Keratinocyte (primary cell): ENCODE measurements at regions not wholly inside any gene's neighbourhood (a gene's known extent, or its start where the extent isn't known, plus 50 kb on each side); places are given as distances from the start of the nearest gene placed in this dataset.

Source experiments
- DNase-seq: peaks from one replicate; pipeline ENCODE4 v3.0.0-alpha.2; 2011; ENCODE audit warnings: low read depth, missing footprints, low spot score
- FAIRE-seq: peaks from 2 replicates; lab custom pipeline; 2011; peaks lifted over from hg19 to GRCh38; lab: Jason Lieb, UNC
- H2AFZ ChIP-seq: 2 replicates; pipeline ENCODE4 v1.6.0; 2012; ENCODE audit warnings: low read length, control low read depth, inconsistent platforms; ENCODE audit not compliant: control insufficient read depth
- H3K27ac ChIP-seq: 2 replicates; pipeline ENCODE4 v1.5.1; 2011; ENCODE audit warnings: low read length; ENCODE audit not compliant: control insufficient read depth, insufficient read depth
- H3K27me3 ChIP-seq: 3 replicates; pipeline ENCODE4 v1.6.0; 2011; ENCODE audit warnings: low read length; ENCODE audit not compliant: control insufficient read depth, insufficient read depth; ENCODE audit errors: extremely low read depth
- H3K36me3 ChIP-seq, 2 experiments: 2 replicates in 1 of 2; 3 replicates in 1 of 2; pipeline ENCODE4 v1.5.1; 2011; ENCODE audit warnings: low read length in 2 of 2, mild to moderate bottlenecking in 1 of 2; ENCODE audit not compliant: control insufficient read depth in 2 of 2, insufficient read depth in 2 of 2; ENCODE audit errors: extremely low read depth in 1 of 2
- H3K4me1 ChIP-seq: 3 replicates; pipeline ENCODE4 v1.5.1; 2011; ENCODE audit warnings: low read length; ENCODE audit not compliant: control insufficient read depth, insufficient read depth; ENCODE audit errors: extremely low read depth
- H3K4me2 ChIP-seq: 3 replicates; pipeline ENCODE4 v1.6.0; 2011; ENCODE audit warnings: low read depth, low read length; ENCODE audit not compliant: control insufficient read depth, insufficient read depth; ENCODE audit errors: extremely low read depth
- H3K4me3 ChIP-seq, 3 experiments: fragments of 200-600 bp in 1 of 3; sonication (generic) in 1 of 3; 2 replicates in 2 of 3; 3 replicates in 1 of 3; pipeline ENCODE4 v1.5.1; 2011 to 2016; ENCODE audit warnings: low read length in 3 of 3, mild to moderate bottlenecking in 3 of 3, control low read depth in 2 of 3, inconsistent platforms in 1 of 3, low read depth in 1 of 3, mixed read lengths in 1 of 3, mixed run types in 1 of 3, moderate library complexity in 1 of 3; ENCODE audit not compliant: control insufficient read depth in 2 of 3, insufficient read depth in 2 of 3; ENCODE audit errors: extremely low read depth in 1 of 3
- H3K79me2 ChIP-seq: 2 replicates; pipeline ENCODE4 v1.6.0; 2012; ENCODE audit warnings: low read length; ENCODE audit not compliant: control insufficient read depth, insufficient read depth
- H3K9ac ChIP-seq: 3 replicates; pipeline ENCODE4 v1.6.0; 2011; ENCODE audit warnings: low read length; ENCODE audit not compliant: control insufficient read depth, insufficient read depth; ENCODE audit errors: extremely low read depth
- H3K9me1 ChIP-seq: 3 replicates; pipeline ENCODE4 v1.6.0; 2011; ENCODE audit warnings: low read length; ENCODE audit not compliant: control insufficient read depth, insufficient read depth; ENCODE audit errors: extremely low read depth
- H3K9me3 ChIP-seq: 2 replicates; pipeline ENCODE4 v1.5.1; 2012; ENCODE audit warnings: low read depth, low read length; ENCODE audit not compliant: control insufficient read depth
- H4K20me1 ChIP-seq: 3 replicates; pipeline ENCODE4 v1.6.0; 2011; ENCODE audit warnings: low read length; ENCODE audit not compliant: control insufficient read depth, insufficient read depth; ENCODE audit errors: extremely low read depth
- EZH2 ChIP-seq: IDR thresholded peaks from one replicate; pipeline ENCODE4 v1.6.1; 2012; ENCODE audit warnings: inconsistent platforms, mild to moderate bottlenecking, low read length, moderate library complexity
- dilution Hi-C: fragments of 300-500 bp; cut with MboI; formaldehyde crosslinking; loops from one replicate; pipeline ENCODE4 v1.7.0; 2020; ENCODE audit warnings: low sequenced_read_pairs; ENCODE audit not compliant: extremely low pct_ligation_motif_present
- TF ChIP-seq, protein P1 (sequence below), 3 experiments: IDR thresholded peaks in 1 of 3; conservative IDR thresholded peaks in 1 of 3; optimal IDR thresholded peaks in 1 of 3; 2 replicates in 2 of 3; 3 replicates in 1 of 3; pipeline versions ENCODE3 to v1.5.1; 2011; ENCODE audit warnings: low read length in 3 of 3, mild to moderate bottlenecking in 3 of 3, moderate library complexity in 2 of 3, control low read depth in 1 of 3, inconsistent platforms in 1 of 3; ENCODE audit not compliant: insufficient read depth in 2 of 3; ENCODE audit errors: extremely low read depth in 1 of 3

DNA sequence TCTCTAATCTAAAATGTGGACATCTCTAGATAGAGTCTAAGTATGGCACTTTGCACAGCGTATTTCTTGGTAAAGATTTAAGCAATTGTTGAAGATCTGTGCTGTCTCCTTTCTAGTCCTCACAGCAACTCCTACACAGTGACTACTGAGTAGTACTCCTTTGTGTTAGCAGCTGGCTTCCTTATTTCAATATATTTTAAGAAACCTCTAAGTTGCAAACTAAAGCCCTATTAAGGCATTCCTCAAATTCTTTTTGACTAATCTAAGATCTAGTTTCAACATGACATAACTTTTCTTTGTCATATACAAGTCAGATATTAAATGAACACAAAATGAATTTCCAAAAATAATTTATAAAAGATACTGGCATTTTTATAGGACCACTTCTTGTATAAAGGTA lies 121.8 kb upstream of the DNAJC10 start:
- Histone ChIP-seq H3K27me3 (no peaks in the 10 kb centered on the region), H3K9me1 (no peaks in the 10 kb centered on the region), H4K20me1 (no peaks in the 10 kb centered on the region), H3K9me3 (no peaks in the 10 kb centered on the region), H2AFZ (no peak overlapping the region), H3K4me1 (peaks cover 18% of the 10 kb centered on the region), H3K4me3 (no peak overlapping the region), H3K27ac (no peak overlapping the region), H3K4me2 (no peak overlapping the region), H3K79me2 (no peaks in the 10 kb centered on the region), H3K36me3 (no peaks in the 10 kb centered on the region), H3K9ac (no peak overlapping the region)
- DNase-seq (no peak), FAIRE-seq (no peak)
- TF ChIP-seq, protein P1, sequence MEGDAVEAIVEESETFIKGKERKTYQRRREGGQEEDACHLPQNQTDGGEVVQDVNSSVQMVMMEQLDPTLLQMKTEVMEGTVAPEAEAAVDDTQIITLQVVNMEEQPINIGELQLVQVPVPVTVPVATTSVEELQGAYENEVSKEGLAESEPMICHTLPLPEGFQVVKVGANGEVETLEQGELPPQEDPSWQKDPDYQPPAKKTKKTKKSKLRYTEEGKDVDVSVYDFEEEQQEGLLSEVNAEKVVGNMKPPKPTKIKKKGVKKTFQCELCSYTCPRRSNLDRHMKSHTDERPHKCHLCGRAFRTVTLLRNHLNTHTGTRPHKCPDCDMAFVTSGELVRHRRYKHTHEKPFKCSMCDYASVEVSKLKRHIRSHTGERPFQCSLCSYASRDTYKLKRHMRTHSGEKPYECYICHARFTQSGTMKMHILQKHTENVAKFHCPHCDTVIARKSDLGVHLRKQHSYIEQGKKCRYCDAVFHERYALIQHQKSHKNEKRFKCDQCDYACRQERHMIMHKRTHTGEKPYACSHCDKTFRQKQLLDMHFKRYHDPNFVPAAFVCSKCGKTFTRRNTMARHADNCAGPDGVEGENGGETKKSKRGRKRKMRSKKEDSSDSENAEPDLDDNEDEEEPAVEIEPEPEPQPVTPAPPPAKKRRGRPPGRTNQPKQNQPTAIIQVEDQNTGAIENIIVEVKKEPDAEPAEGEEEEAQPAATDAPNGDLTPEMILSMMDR (optimal IDR thresholded peaks at IDR 0.05 in 1 of 3, IDR thresholded peaks at IDR 0.05 in 1 of 3, conservative IDR thresholded peaks at IDR 0.05 in 1 of 3; ENCODE audit: extremely low read depth in 1 of 3, insufficient read depth in 2 of 3, low read length in 3 of 3) = no peak
- no peak for TF ChIP-seq EZH2
- dilution Hi-C loops = no loop called here

DNA sequence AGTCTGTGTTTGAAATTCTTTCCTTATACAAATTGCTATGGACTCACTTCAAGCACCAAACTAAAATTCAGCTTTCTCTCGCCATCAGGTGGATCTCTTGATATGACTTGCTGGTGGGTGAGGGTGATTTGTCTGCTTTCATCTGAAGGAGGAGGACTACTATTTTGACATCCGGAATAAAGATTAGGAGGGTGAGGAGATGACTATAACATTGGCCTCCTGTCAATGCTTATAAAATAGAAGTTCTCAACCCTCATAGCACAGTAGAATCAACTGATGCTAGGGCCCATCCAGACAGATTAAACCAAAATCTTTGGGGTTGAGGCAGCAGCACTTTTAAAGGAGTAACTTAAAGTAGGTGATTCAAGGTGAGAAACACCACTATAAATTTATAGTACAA lies 120.4 kb upstream of the DNAJC10 start:
- H3K4me3 ChIP-seq = no peak overlapping the region
- no peak overlapping the region for H3K9ac ChIP-seq
- FAIRE-seq (no peak), DNase-seq (no peak)
- H3K4me2 ChIP-seq = no peak overlapping the region
- H3K9me1 ChIP-seq = no peaks in the 10 kb centered on the region
- H3K79me2 ChIP-seq = no peaks in the 10 kb centered on the region
- H3K9me3 ChIP-seq = no peaks in the 10 kb centered on the region
- no peak overlapping the region for H3K27ac ChIP-seq
- no peak for TF ChIP-seq EZH2
- TF ChIP-seq, protein P1 (optimal IDR thresholded peaks at IDR 0.05 in 1 of 3, IDR thresholded peaks at IDR 0.05 in 1 of 3, conservative IDR thresholded peaks at IDR 0.05 in 1 of 3; ENCODE audit: extremely low read depth in 1 of 3, insufficient read depth in 2 of 3, low read length in 3 of 3) = no peak
- no peaks in the 10 kb centered on the region for H3K27me3 ChIP-seq
- peak overlapping the region; percentile 56 for H2AFZ ChIP-seq
- no peaks in the 10 kb centered on the region for H3K36me3 ChIP-seq
- dilution Hi-C loops = no loop called here
- H4K20me1 ChIP-seq = no peaks in the 10 kb centered on the region
- H3K4me1 ChIP-seq = peaks cover 18% of the 10 kb centered on the region
